ENCODE measurements at regions not wholly inside any gene's neighbourhood (a gene's known extent, or its start where the extent isn't known, plus 50 kb on each side); places are given as distances from the start of the nearest gene placed in this dataset.

DNA sequence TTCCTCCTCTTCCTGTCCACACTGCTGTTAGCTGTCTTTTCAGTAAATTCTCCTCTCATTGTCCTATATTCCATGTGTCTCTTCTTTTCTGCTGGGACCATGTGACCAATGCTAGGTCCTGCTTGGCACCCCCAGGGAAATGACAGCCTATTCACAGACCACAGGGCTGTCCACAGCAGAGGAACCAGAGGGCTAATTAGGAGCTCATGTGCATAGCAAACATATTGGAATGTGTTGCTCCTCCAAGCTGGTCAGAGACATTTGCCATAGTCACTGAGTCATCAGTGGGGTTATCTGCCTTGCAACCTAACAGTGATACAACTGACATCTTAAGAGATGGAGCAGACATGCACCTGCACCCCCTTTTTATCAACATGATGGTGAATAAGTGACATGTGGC is 67.9 kb upstream of the PUDP start:
- TF ChIP-seq, protein P1, sequence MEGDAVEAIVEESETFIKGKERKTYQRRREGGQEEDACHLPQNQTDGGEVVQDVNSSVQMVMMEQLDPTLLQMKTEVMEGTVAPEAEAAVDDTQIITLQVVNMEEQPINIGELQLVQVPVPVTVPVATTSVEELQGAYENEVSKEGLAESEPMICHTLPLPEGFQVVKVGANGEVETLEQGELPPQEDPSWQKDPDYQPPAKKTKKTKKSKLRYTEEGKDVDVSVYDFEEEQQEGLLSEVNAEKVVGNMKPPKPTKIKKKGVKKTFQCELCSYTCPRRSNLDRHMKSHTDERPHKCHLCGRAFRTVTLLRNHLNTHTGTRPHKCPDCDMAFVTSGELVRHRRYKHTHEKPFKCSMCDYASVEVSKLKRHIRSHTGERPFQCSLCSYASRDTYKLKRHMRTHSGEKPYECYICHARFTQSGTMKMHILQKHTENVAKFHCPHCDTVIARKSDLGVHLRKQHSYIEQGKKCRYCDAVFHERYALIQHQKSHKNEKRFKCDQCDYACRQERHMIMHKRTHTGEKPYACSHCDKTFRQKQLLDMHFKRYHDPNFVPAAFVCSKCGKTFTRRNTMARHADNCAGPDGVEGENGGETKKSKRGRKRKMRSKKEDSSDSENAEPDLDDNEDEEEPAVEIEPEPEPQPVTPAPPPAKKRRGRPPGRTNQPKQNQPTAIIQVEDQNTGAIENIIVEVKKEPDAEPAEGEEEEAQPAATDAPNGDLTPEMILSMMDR (IDR thresholded peaks at IDR 0.05): no peak
- TF ChIP-seq POLR2AphosphoS5 (IDR thresholded peaks at IDR 0.05): no peak
